DOHH2 (cell line): ENCODE measurements at regions not wholly inside any gene's neighbourhood (a gene's known extent, or its start where the extent isn't known, plus 50 kb on each side); places are given as distances from the start of the nearest gene placed in this dataset.

Source experiments
- H3F3A ChIP-seq: fragments of 200-600 bp; sonication (generic), shearing (Covaris generic); 2 replicates; pipeline ENCODE4 v1.6.0; 2016; ENCODE audit warnings: antibody characterized with exemption, mild to moderate bottlenecking; ENCODE audit not compliant: control insufficient read depth, insufficient read depth
- H3K27ac ChIP-seq: fragments of 200-600 bp; sonication (generic); 2 replicates; pipeline ENCODE4 v1.5.1; 2014; ENCODE audit warnings: low read depth, mild to moderate bottlenecking, low read length, moderate library complexity
- H3K27me3 ChIP-seq: fragments of 200-600 bp; sonication (generic); 2 replicates; pipeline ENCODE4 v1.6.1; 2014; ENCODE audit warnings: mild to moderate bottlenecking, low read length, mixed read lengths; ENCODE audit not compliant: control insufficient read depth
- H3K36me3 ChIP-seq: fragments of 200-600 bp; sonication (generic); 2 replicates; pipeline ENCODE4 v1.6.1; 2014; ENCODE audit warnings: mild to moderate bottlenecking, low read length, moderate library complexity, mixed read lengths; ENCODE audit not compliant: control insufficient read depth
- H3K4me1 ChIP-seq: fragments of 200-600 bp; sonication (generic); 2 replicates; pipeline ENCODE4 v1.6.1; 2014; ENCODE audit warnings: mild to moderate bottlenecking, low read length, mixed read lengths; ENCODE audit not compliant: control insufficient read depth
- H3K4me2 ChIP-seq: fragments of 200-600 bp; sonication (generic); 2 replicates; pipeline ENCODE4 v1.6.0; 2014; ENCODE audit warnings: mild to moderate bottlenecking, low read length, moderate library complexity
- H3K4me3 ChIP-seq: fragments of 200-600 bp; sonication (generic); 2 replicates; pipeline ENCODE4 v1.5.1; 2014; ENCODE audit warnings: mild to moderate bottlenecking, low read length, mixed read lengths
- H3K79me2 ChIP-seq: fragments of 200-600 bp; sonication (generic); 2 replicates; pipeline ENCODE4 v1.6.1; 2014; ENCODE audit warnings: mild to moderate bottlenecking, low read length, mixed read lengths; ENCODE audit not compliant: control insufficient read depth
- H3K9me2 ChIP-seq: fragments of 200-600 bp; sonication (generic); replicated peaks from 2 replicates; pipeline ENCODE4 v1.6.1; 2014; ENCODE audit warnings: mild to moderate bottlenecking, low read length, mixed read lengths; ENCODE audit not compliant: control insufficient read depth
- H3K9me3 ChIP-seq: fragments of 200-600 bp; sonication (generic); 2 replicates; pipeline ENCODE4 v1.6.1; 2014; ENCODE audit warnings: antibody characterized with exemption, low read length, mixed read lengths; ENCODE audit not compliant: control insufficient read depth, insufficient read depth
- H4K20me1 ChIP-seq: fragments of 200-600 bp; sonication (generic); 2 replicates; pipeline ENCODE4 v1.6.0; 2014; ENCODE audit warnings: low read depth, mild to moderate bottlenecking, antibody characterized with exemption, low read length, moderate library complexity; ENCODE audit not compliant: control insufficient read depth, insufficient read depth
- EZH2phosphoT487 ChIP-seq: fragments of 200-600 bp; sonication (generic); IDR thresholded peaks from 2 replicates; pipeline ENCODE4 v1.6.1; 2017; ENCODE audit warnings: borderline replicate concordance, mild to moderate bottlenecking, antibody characterized with exemption, low read length, moderate library complexity, mixed read lengths
- TF ChIP-seq, protein P1 (sequence below): fragments of 200-600 bp; sonication (generic); IDR thresholded peaks from one replicate; pipeline ENCODE4 v1.5.1; 2014; ENCODE audit warnings: antibody characterized with exemption, mild to moderate bottlenecking, low read depth, low read length; ENCODE audit not compliant: poor library complexity, severe bottlenecking

DNA sequence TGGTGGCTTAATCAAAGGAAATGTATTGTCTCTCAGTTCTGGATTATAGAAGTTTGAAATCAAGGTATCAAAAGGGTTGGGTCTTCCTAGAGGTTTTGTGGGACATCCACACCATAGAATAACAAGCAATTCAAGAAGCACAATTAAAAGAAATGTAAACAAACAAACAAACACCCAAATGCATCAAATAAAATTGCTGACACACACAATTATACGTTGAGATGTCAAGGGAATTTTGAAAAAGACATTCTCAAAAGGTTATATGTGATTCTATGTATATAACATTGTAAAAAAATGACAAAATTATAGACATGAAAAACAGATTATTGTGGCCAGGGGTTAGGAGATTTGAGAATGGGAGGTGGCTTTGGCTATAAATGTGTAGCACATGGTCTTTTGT lies 250.7 kb upstream of the AGA start:
- Histone ChIP-seq H3K4me1 (no peaks in the 10 kb centered on the region), H3F3A (no peaks in the 10 kb centered on the region)
- TF ChIP-seq EZH2phosphoT487, result no peak
- TF ChIP-seq, protein P1, sequence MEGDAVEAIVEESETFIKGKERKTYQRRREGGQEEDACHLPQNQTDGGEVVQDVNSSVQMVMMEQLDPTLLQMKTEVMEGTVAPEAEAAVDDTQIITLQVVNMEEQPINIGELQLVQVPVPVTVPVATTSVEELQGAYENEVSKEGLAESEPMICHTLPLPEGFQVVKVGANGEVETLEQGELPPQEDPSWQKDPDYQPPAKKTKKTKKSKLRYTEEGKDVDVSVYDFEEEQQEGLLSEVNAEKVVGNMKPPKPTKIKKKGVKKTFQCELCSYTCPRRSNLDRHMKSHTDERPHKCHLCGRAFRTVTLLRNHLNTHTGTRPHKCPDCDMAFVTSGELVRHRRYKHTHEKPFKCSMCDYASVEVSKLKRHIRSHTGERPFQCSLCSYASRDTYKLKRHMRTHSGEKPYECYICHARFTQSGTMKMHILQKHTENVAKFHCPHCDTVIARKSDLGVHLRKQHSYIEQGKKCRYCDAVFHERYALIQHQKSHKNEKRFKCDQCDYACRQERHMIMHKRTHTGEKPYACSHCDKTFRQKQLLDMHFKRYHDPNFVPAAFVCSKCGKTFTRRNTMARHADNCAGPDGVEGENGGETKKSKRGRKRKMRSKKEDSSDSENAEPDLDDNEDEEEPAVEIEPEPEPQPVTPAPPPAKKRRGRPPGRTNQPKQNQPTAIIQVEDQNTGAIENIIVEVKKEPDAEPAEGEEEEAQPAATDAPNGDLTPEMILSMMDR, result no peak

DNA sequence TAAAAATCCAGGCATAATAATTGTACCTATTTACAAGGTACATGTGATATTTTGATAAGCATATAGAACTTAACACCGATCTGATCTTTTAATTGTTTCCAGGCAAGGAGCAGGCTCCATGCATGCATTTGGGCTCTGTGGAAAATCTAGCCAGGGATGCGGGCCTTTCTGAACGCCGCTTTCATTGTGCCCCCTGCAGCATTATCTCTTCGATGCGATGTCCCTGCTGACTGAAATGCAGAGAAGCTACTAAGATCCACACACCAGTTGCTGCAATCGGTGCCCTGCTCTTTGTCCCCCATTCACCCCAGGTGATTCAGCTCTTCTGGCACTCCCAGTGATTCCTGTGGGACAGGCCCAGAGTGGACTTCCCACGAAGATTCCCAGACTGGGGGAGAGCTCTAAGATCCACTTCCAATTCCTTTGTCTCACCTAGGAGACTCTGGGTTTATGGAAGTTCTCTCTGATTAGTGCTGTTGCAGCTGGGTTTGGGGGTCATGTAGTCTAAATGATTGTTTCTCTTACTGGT lies 254.3 kb upstream of the AGA start:
- H3K4me2 ChIP-seq, result no peak overlapping the region
- TF ChIP-seq, protein P1, result no peak
- TF ChIP-seq EZH2phosphoT487, result no peak

More for the DNA sequence above, 250.7 kb upstream of the AGA start:
- H3K4me3 ChIP-seq, result no peak overlapping the region
- no peaks in the 10 kb centered on the region for H3K9me2 ChIP-seq
- H3K9me3 ChIP-seq, result no peaks in the 10 kb centered on the region
- no peak overlapping the region for H3K4me2 ChIP-seq
- no peaks in the 10 kb centered on the region for H3K36me3 ChIP-seq
- no peaks in the 10 kb centered on the region for H3K27me3 ChIP-seq
- H3K27ac ChIP-seq, result no peak overlapping the region
- no peaks in the 10 kb centered on the region for H3K79me2 ChIP-seq
- H4K20me1 ChIP-seq, result no peaks in the 10 kb centered on the region

DNA sequence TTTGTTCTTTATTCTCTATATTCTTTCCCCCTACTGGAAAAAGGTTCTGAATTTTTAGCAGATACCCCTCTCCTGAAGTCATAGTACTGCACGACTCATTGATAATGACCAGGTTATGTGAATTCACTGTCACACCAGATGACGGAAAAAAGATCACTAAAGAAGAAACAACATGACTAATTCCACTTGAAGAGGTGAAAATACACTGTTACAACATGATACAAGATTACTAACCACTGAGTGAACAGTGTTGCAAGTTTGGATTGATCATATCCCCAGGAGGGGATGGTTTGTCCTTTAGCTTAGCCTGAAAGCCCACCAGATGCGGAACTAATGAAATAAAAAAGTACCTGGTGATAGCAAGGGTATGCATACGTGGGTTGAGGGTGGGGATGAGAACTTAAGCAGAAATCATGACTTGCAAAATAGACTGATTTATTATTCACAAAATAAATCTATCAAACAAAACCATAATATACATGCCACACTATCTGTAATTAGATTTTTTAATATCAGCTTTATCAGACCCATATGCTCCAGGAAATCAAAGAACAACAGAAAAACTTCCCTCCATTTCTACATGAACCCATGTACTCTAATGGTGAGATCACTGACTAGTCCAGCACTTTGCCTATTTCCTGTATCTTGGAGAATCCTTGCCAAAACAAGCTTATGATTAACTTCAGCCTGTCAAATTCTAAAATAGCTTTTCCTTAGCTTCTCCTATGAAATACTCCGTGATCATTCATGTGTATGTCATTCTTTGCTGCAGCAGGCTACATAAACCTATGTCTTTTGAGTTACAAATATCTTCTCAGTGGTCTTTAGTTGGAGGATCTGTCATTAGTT lies 257.4 kb upstream of the AGA start:
- no peaks in the 10 kb centered on the region for H4K20me1 ChIP-seq
- H3K4me2 ChIP-seq, result no peak overlapping the region
- H3K27me3 ChIP-seq, result no peaks in the 10 kb centered on the region
- H3K79me2 ChIP-seq, result no peaks in the 10 kb centered on the region
- TF ChIP-seq, protein P1, result no peak
- no peak for TF ChIP-seq EZH2phosphoT487
- no peaks in the 10 kb centered on the region for H3K36me3 ChIP-seq
- no peaks in the 10 kb centered on the region for H3F3A ChIP-seq
- H3K27ac ChIP-seq, result no peak overlapping the region
- H3K4me3 ChIP-seq, result no peak overlapping the region
- H3K9me3 ChIP-seq, result no peaks in the 10 kb centered on the region
- H3K9me2 ChIP-seq, result no peaks in the 10 kb centered on the region
- H3K4me1 ChIP-seq, result no peaks in the 10 kb centered on the region

More for the DNA sequence above, 254.3 kb upstream of the AGA start:
- no peaks in the 10 kb centered on the region for H3K4me1 ChIP-seq
- no peaks in the 10 kb centered on the region for H3K27me3 ChIP-seq
- H3K79me2 ChIP-seq, result no peaks in the 10 kb centered on the region
- H3K9me2 ChIP-seq, result no peaks in the 10 kb centered on the region
- no peaks in the 10 kb centered on the region for H3F3A ChIP-seq
- H4K20me1 ChIP-seq, result no peaks in the 10 kb centered on the region
- no peak overlapping the region for H3K27ac ChIP-seq
- H3K9me3 ChIP-seq, result no peaks in the 10 kb centered on the region
- no peak overlapping the region for H3K4me3 ChIP-seq
- no peaks in the 10 kb centered on the region for H3K36me3 ChIP-seq
